ENCODE measurements at regions not wholly inside any gene's neighbourhood (a gene's known extent, or its start where the extent isn't known, plus 50 kb on each side); places are given as distances from the start of the nearest gene placed in this dataset.

- DNase-seq: no peak
These were observed 87.3 kb upstream of the OTOS start for GRCh38 chr2:240227538-240228428.

- DNase-seq: no peak
These were observed 88.5 kb upstream of the OTOS start for GRCh38 chr2:240229005-240229404.

- no peak for DNase-seq
These were observed 89.3 kb upstream of the OTOS start for GRCh38 chr2:240229603-240230235.

DNA sequence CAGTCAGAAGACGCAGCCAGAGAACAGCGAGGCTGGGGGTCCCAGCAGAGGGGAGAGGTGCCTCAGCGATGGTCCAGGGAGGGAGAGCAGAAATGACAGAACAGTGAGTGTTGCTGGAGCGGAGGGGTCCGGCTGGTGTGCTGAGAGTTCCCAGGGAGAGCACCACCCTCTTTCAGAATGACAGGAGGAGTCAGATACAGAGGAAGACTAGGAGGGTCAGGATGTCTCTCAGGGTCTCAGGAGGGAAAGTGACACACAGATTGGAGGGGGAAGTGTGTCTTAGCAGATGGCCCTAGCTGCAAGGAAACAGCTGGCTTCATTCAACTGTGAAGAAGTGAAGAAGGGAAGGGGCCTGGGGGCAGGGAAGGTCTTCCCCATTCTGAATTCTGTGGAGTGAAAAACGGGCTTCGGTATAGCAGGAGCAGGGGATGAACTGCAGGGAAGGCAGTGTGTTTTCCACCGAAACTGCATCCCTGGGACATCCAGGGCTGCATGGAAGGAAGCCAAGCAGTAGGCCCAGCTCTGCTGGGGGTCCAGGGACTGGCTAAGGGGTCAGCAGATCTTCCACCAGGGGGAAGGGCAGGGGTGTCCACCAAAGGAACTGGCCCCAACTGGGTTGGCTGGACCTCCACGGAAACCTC, 90.0 kb upstream of the OTOS start:
- DNase-seq: no peak

DNA sequence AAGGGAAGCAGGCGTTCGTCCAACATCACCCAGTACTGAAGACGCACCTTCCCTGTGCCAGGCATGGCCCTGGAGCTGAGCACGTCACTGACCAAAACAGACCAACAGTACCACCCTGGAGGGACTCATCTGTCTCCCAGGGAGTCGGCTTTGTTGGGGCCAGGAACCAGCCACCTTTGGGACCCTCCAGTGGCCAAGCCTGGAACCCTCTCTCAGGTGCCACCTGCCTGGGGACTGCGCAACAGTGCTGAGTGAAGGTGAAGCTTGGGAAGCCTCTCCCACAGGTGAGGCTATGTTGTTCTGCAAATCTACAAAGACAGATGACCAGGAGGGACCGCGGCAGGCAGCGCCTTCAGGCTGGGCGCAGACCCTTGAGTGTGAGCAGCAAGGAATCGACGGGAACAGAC, 91.4 kb upstream of the OTOS start:
- no peak for DNase-seq

DNA sequence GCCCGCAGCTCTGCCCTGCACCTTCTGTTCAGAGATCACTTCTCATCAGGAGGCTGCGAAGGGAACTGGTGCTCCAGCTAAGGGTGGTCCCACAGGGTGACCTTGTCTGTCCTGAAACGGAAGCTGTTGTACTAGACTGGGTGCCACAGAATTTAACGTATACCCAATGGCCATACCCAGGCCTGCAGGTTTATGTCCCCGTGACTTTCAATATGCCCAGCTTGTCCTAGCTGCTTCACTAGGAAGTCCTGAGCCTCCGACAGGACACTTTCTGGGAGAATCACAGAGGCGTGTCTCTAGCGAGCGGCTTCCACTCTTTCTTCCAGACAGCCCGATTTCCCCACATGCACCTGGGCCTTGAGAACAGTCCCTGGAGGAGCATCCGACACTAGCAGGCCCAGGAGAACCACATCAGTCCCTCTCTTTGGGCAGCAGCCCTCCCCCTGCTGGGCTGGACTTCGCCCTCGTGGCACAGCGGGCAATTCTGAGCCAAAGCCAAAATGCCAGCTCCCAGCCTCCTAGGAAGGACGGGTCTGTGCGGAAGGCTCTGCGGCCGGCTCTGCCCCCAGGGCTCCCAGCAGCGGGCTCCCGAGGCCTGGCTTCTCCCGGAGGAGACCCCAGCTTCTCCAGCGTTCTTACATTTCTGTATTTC, 91.9 kb upstream of the OTOS start:
- DNase-seq: no peak

DNA sequence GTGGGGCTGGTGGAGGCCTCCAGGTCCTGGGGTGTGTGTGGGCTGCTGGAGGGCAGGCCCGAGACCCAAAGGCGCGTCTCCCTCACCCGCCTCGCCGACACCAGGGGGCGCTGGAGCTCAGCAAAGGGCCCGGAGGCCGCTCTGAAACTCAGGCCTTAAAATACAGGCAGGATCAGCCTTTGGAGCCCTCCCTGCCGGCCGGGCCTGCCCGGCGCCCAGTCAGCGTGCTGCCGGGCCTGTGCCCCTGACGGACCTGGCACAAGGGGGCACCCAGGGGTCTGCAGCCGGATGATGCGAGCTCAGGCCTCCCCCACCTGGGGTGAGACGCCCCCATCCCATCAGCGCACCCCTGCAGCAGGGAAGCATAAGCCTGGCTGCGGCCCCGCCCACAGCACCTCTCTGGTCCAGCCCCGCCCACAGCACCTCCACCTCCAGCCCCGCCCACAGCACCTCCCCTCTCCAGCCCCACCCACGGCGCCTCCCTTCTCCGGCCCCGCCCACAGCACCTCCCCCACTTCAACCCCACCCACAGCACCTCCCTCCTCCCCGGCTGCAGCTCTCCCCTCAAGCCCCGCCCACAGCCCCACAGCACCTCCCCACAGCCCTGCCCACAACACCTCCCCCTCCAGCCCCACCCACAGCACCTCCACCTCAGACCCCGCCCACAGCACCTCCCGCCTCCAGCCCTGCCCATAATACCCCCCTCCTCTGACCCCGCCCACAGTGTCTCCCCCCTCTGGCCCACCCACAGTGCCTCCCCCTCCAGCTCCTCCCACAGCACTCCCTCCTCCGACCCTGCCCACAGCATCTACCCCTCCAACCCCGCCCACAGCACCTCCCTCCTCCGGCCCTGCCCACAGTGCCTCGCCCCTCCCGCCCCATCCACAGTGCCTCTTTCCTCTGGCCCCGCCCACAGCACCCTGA, 92.8 kb upstream of the OTOS start:
- peak; percentile 70 for DNase-seq

DNA sequence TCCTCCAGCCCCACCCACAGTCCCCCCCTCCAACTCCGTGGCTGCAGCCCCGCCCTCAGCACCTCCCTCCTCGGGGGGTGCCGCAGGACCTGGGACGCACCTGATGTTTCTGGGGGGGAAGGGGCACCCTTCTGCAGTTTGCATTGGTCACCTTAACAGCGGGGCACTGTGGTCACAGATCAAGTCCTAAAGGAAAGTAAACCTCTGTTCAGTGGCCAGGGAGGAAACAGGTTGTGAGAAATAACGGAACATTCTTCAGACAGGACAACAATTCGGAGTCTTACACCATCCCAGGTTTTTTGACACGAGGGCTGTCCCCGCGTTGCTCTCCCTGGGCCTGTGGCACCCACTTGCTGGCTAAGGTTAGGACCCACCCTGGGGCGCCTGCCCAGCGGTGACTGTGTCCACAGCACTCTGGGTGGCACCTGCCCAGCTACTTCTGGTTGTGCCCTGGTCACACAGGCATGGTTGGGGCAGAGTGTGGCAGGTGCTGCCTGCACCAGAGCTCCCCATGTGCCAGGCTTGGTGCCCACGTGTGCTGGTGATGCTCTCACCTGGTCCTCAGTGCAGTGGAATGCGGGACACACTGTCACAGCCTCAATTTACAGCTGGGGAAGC, 93.5 kb upstream of the OTOS start:
- DNase-seq: no peak

DNA sequence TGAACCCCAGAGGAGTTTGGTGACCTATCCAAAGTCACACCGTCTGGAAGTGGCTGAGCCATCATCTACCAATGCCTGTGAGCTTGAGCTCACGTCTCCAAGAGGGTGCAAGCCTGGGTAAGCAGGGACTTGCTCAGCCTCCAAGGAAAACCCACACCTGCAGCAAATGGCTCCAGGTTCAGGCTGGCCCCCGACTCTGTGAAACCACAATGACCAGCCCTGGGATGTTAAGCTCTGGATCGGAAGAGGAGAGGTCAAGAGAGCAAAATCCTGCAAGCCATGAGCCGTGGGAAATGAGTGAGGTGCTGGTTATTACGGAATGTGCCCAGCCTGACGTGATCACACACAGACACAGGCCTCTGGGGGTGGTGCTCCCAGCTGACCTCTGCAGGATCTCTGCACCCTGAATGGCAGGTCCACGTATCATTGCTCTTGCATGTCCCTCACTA, 94.1 kb upstream of the OTOS start:
- DNase-seq: no peak

DNA sequence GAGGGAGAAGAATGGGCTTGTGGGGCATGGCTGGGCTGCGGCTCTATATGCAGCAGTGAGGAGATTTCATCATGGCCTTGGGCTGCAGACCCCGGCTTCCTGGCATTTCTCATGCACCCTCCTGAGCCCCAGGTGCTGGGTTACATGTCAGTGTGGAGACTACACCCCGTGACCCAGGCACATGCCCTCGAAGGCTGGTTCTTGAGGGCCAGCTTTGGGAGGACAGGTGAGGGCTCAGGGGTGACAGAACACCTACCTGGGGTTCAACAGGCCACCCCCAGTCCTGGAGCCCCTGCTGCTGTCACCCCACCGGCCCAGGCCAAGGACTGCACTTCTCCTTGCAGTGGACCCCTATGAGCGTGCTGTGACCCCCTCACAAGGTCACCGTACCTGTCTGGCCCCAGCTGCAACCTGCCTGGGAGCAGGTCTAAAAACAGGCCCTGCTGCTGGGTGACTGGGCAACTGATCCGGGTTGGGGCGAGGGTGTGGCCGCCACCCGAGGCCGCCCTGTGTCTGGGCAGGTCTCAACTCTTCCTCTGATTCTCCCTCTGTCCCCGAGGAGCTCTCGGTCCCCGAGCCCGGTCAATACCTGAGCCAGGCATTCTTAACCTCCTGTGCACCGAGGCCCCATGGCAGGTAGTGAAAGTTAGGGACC, 94.8 kb upstream of the OTOS start:
- DNase-seq: no peak

DNA sequence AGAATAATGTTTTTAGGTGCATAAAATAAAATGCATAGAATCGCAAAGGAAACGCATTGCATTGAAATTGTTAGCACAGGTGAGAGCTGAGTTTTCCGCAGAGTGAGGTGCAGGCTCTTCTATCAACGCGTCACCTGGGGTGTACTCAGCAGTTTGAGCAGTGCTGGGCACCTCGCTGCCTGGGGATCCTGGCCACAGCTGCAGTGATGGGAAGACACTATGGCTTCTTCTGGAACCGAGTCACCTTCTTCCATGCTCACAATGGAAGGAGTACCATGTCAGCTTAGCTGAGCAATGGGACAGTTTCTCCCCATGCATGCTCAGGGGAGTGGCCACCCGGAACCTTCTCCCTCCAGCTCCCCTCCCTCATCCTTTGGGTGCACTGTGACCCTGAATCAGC, 95.4 kb upstream of the OTOS start:
- DNase-seq: no peak

- no peak for DNase-seq
These were observed 96.0 kb upstream of the OTOS start for GRCh38 chr2:240236217-240237111.

DNA sequence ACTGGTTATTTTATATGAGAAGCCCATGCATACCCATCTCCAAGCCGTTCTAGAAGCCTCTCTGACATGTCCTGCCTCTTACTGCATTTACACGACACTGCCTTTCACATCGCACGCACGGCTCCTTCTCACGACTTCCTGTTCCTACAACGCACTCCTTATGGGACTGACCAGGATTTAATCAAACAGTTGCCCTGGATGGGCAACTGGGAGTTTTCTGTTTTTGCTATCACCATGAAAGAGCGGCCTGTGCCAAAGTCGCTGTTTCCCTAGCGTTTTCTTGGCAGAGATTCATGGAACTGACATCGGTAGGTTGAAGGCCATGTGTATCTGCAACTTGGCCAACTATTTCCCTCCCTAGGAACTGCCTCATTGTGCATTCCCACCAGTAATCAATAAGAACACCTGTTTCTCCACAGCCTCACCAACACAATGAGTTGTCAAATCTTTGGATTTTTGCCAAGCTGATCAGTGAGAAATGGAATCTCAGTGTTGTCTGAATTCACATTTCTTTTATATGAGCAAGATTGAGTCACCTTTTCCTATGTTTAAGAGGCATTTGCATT, 97.2 kb upstream of the OTOS start:
- no peak for DNase-seq

GRCh38 chr2:240238201-240238600, 97.7 kb upstream of the OTOS start:
- DNase-seq: no peak

GRCh38 chr2:240238786-240239185, 98.3 kb upstream of the OTOS start:
- DNase-seq: no peak

DNA sequence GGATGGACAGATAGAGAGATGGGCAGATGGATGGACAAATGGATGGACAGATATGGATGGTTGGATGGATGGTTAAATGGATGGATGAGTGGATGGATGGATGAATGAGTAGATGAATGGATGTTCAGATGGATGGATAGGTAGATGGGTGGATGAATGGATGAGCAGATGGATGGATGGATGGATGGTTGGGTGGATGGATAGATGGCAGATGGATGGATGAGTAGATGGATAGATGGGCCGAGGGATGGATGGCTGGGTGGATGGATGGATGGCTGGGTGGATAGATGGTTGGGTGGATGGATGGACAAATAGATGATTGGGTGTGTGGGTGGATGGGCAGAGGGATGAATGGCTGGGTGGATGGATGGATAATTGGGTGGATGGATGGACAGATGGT, 98.9 kb upstream of the OTOS start:
- DNase-seq: no peak

DNA sequence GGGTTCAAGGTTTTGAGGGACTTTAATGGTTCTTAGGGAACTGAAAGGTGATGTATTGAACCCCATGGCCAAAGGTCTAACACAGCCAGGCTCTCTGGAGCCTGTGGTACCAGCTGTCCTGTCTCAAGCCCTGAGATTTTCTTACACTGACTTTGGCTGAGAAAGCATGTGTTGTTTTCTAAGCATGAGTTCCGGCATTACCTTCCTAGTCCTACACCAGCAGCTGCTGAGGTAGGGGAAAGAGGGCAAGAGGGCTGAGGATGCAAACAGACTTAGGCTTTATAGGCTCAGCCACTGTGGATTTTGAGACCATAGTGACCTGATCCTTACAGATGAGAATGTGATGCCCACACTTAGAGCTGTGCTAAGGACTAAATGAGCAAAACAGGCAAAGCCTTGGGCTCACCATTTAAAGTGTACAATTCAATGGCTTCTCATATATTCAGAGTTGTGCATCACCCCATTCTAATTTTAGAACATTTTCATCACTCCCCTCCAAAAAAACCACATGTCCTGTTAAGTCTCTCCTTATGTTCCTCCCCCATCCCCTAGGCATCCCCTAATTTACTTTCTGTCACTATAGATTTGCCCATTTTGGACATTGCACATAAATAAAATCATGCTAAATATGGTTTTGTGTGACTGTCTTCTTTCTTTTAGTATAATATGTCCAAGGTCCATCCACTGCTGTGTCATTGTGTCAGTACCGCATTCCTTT, 99.7 kb upstream of the OTOS start:
- DNase-seq: no peak

GRCh38 chr2:240240781-240241180, 100.3 kb upstream of the OTOS start:
- no peak for DNase-seq

DNA sequence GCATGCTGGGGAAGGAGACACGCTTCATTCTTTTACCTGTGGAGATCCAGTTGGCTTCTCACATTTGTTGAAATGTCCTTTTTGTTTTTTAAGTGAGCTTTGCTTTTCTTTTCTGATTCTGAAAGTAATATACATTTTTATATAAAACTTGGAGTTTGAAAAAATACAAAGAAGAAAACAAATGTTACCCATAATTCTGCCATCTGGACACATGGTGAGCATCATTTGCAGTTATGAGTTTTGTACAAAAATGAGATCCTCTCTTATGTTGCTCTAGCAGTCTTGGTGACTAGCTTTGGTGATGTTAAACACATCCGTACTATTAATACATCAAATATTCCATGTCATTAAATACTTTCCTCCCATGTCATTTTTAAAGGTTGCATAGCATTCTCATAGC, 101.1 kb upstream of the OTOS start:
- no peak for DNase-seq
